HG03025 (cell line): ENCODE measurements at regions not wholly inside any gene's neighbourhood (a gene's known extent, or its start where the extent isn't known, plus 50 kb on each side); places are given as distances from the start of the nearest gene placed in this dataset.
"Not testable (repeated sequence)": the region's sequence is repeated elsewhere in the genome, so short reads cannot be mapped to it uniquely, and the experiment has no call there.

Experiments used
- ATAC-seq: cut with Tn5 transposase; IDR thresholded peaks from one replicate; pipeline ENCODE4 v1.9.1; 2021; ENCODE audit warnings: mild to moderate bottlenecking, moderate library complexity; ENCODE audit not compliant: unreplicated experiment, low FRiP score

GRCh38 chr5:136749016-136749415 is 383.7 kb upstream of the TRPC7 start:
- no peak for ATAC-seq

GRCh38 chr5:136743052-136743451 is 377.7 kb upstream of the TRPC7 start:
- no peak for ATAC-seq

GRCh38 chr5:136740228-136740627 is 374.9 kb upstream of the TRPC7 start:
- ATAC-seq = no peak

GRCh38 chr5:136739271-136739670 is 373.9 kb upstream of the TRPC7 start:
- not testable (repeated sequence) for ATAC-seq

GRCh38 chr5:136738829-136739228 is 373.5 kb upstream of the TRPC7 start:
- no peak for ATAC-seq

- ATAC-seq = no peak
These were observed 370.7 kb upstream of the TRPC7 start for GRCh38 chr5:136736021-136736420.

- ATAC-seq = not testable (repeated sequence)
These were observed 370.3 kb upstream of the TRPC7 start for GRCh38 chr5:136735611-136736010.

- no peak for ATAC-seq
These were observed 369.3 kb upstream of the TRPC7 start for GRCh38 chr5:136734628-136735027.

GRCh38 chr5:136732751-136733150 is 367.4 kb upstream of the TRPC7 start:
- ATAC-seq = no peak

GRCh38 chr5:136731241-136731900 is 366.0 kb upstream of the TRPC7 start:
- ATAC-seq = no peak

- ATAC-seq = no peak
These were observed 365.1 kb upstream of the TRPC7 start for GRCh38 chr5:136730426-136730825.

GRCh38 chr5:136729901-136730355 is 364.6 kb upstream of the TRPC7 start:
- ATAC-seq = no peak

- ATAC-seq = no peak
These were observed 361.2 kb upstream of the TRPC7 start for GRCh38 chr5:136726506-136726905.

GRCh38 chr5:136724161-136724560 is 358.8 kb upstream of the TRPC7 start:
- ATAC-seq = no peak

- ATAC-seq = no peak
These were observed 357.2 kb upstream of the TRPC7 start for GRCh38 chr5:136722581-136722980.

GRCh38 chr5:136722086-136722485 is 356.7 kb upstream of the TRPC7 start:
- ATAC-seq = no peak

- no peak for ATAC-seq
These were observed 355.3 kb upstream of the TRPC7 start for GRCh38 chr5:136720674-136721073.

GRCh38 chr5:136717917-136718316 is 352.6 kb upstream of the TRPC7 start:
- no peak for ATAC-seq

- ATAC-seq = no peak
These were observed 348.9 kb upstream of the TRPC7 start for GRCh38 chr5:136714286-136714685.

GRCh38 chr5:136712628-136713027 is 347.3 kb upstream of the TRPC7 start:
- no peak for ATAC-seq

- ATAC-seq = no peak
These were observed 345.5 kb upstream of the TRPC7 start for GRCh38 chr5:136710834-136711233.

GRCh38 chr5:136703706-136704105 is 338.4 kb upstream of the TRPC7 start:
- no peak for ATAC-seq

GRCh38 chr5:136703036-136703435 is 337.7 kb upstream of the TRPC7 start:
- no peak for ATAC-seq
